ENCODE measurements at regions not wholly inside any gene's neighbourhood (a gene's known extent, or its start where the extent isn't known, plus 50 kb on each side); places are given as distances from the start of the nearest gene placed in this dataset.
"Not testable (repeated sequence)": the region's sequence is repeated elsewhere in the genome, so short reads cannot be mapped to it uniquely, and the experiment has no call there.

DNA sequence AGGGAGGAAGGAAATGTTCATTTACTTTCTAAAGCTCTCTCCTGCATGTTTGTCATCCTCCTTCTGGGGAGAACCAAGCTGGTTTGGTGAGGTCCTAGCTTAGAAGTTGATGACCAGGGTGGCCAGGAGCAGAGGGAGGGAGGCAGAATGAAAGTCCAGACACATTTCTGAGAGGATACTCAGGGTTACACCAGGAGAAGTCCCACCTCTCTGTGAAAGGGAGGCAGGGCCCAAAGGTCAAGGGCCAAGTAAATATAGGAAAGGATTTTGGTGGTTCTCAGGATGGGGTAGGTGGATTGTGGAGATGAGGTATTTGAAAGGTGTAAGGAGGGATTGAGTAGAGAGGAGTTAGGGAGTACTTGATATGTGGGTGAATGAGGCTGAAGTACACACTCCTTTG is 58.0 kb upstream of the FBXO11 start:
- no peak for DNase-seq

DNA sequence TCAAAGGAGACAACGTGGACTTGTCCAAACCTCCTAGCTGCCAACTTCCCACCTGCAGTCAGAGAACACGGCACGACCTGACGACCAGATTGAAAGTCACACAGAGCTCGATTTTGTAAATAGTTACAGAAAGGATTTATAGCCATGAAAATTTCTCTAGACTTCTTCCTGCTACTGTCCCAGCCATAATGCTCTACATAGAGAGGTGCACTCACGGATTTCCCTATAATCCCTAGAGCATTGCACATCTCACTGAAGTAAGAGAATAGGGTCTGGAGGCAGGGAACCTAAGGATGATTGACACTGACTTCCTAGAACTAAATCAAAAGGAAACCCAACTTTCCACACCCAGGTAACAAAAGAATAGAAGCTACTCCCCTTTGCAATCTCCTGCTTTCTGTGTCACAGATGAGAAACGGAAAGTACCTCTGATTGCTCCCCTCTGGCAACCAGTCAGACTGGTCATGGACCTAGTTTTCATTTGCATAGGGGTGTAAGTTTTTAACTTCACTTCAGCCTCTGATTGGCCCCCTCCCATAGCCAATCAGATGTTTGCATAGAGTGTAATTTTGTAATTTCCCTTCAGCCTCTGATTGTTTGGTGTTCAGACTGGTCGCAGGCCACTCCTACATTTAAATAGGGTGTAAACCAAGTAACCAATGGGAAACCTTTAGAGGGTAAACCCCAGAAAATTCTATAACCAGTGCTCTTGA is 58.6 kb upstream of the FBXO11 start:
- no peak for DNase-seq

DNA sequence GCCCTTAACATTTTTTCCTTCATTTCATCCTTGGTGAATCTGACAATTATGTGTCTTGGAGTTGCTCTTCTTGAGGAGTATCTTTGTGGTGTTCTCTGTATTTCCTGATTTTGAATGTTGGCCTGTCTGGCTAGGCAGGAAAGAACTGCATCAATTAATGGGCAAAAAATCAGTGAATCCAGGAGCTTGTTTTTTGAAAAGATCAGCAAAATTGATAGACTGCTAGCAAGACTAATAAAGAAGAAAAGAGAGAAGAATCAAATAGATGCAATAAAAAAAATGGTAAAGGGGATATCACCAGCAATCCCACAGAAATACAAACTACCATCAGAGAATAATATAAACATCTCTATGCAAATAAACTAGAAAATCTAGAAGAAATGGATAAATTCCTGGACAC is 70.4 kb upstream of the FBXO11 start:
- not testable (repeated sequence) for DNase-seq

DNA sequence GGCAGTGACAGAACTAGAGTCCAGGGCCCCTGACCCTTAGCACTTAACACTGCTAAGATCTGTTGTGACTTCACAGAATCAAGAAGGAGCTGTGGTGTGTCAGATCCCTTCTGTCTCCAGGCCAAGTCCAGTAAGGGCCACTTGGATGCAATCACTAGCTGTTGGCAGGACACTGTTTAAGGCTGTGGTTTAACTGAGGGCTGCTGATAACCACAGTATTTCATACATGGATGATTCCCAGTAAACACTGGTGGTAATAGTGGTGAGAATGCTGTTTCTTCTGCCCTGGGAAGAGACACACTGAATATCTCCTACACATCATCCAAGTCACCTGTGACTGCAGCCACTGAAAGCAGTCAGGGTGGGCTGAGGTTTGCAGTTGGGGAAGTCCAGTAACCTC is 77.7 kb upstream of the FBXO11 start:
- DNase-seq, result no peak

DNA sequence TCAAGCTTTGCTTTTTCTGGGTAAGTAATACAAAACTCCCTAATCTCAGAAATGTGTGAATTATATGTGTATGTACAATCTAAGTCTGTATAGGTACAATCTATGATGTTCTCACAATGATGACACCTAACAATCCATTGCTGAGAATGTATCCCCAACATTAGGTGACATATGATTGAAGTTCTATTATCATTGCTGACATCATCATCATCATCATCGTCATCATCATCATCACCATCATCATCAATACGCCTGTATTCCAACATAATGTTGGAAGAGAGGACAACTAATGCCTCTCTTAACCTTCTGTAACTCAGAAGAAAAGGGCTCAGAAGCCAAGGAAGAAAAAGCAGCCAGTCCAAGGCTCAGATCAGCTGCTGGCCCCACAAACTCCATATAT is 84.2 kb upstream of the FBXO11 start:
- no peak for DNase-seq

DNA sequence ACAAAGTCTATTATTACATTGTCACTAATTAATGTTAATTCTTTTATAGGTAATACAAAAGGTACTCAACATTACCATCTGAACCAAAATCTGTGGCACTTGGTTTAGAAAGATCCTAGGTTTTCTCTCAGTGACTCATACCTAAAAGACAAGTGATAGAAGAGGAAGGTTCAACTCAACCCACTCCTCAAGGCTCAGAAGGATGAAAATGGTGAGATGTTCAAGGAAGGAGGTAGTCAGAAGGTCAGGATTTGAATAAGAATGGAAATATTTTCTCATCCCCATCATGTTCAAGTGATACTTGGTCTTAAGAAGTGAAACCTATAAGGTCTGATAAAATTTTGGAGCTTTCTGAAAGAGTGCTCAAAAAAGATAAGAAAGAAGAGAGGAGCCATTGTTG is 86.4 kb upstream of the FBXO11 start:
- no peak for DNase-seq

DNA sequence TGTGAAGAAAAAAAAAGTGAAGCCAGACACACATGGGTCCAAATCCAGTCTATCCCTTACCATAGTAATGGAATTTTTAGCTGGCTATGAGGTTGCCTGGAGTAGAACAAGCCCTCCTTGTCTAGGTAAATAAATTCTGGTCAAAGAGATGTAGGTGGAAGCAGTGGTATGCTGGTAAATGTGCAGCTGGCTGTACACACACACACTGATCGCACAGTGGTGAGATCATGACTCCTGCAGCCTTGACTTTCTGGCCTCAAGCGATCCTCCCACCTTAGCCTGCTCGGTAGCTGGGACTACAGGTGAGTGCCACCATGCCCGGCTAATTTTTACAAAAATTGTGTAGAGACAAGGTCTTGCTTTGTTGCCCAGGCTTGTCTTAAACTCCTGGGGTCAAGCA is 90.5 kb upstream of the FBXO11 start:
- DNase-seq, result no peak

DNA sequence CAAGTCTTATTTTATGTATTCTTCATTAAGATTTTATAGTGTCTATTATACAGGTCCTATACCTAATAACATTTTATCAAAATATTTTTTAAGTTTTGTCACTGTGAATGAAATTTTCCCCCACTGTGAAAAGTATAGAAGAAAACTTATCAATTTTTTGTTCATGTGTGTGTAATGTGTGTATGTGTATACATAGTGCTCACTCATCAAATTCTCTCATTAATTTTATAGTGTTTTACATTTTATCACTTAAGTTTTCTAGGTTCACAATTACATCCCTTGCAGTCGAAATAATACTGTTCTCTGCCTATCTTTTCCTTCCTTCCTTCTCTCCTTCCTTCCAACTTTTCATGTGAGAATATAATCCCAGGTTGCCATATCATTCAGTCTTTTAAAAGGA is 93.2 kb upstream of the FBXO11 start:
- DNase-seq, result no peak

DNA sequence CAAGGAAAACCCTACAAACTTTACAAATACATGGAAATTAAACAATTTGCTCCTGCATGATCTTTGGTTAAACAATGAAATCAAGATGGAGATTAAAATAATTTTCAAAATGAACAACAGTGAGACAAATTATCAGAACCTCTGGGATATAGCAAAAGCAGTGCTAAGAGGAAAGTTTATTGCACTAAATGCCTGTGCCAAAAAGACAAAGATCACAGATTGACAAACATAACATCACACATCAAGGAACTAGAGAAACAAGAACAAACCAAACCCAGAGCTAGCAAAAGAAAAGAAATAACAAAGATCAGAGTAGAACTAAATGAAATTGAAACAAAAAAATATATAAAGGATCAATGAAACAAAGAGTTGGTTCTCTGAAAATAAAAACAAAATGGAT is 95.2 kb upstream of the FBXO11 start:
- DNase-seq, result no peak

DNA sequence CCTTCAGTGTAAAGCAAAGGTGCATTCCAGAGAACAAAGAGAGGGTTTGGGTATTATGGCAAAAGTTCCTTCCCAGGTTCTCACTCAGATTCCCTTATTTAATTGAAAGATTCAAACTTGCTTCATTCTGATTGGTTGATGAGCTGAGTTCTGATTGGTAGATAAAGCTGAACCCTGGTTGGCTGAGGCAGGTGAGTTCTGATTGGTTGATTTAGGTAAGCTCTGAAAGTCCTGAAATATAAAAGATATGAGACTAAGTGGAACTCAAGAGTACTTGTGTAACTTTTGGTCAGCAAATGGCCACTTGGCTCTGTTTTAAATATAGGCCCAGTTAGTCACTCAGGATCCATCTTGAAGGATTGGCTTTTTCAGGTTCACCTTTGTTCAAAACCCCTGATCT is 99.8 kb upstream of the FBXO11 start:
- no peak for DNase-seq

DNA sequence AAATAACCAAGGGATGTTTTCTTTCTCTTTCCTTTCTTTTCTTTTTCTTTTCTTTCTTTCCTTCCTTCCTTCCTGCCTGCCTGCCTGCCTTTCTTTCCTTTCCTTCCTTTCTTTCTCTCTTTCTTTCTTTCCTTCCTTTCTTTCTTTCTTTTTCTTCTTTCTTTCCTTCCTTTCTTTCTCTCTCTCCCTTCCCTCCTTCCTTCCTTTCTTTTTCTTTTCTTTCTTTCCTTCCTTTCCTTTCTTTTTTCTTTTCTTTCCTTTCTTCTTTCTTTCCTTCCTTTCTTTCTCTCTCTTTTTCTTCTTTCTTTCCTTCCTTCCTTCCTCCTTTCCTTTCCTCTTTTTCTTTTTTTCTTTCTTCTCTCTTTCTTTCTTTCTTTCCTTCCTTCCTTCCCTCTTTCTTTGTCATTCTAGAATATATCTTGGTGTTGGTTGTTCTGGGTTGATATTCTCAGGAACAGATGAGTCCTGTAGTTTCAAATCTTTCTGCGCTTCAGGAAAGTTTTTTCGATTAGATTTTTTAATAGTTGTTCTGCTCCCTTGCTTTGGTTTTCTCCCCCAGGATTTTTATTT is 101.5 kb upstream of the FBXO11 start:
- no peak for DNase-seq

DNA sequence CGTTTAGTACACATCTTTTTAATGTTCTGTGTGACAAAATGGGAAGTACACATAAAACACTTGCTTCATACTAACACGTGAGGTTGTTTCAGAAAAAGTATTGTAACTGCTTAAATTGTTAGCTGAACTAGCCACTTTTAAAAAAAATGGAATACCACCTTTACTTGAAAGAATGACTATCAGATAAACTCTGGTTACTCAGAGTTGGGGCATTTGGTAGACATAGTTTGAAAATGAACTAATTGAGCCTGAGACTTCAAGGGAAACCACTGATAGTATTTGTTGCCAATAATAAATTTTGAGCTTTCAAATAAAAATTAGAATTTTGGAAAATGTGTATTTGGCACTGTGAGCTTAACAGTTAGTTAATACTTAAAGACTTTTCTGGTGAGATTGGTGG is 103.0 kb upstream of the FBXO11 start:
- DNase-seq, result no peak

DNA sequence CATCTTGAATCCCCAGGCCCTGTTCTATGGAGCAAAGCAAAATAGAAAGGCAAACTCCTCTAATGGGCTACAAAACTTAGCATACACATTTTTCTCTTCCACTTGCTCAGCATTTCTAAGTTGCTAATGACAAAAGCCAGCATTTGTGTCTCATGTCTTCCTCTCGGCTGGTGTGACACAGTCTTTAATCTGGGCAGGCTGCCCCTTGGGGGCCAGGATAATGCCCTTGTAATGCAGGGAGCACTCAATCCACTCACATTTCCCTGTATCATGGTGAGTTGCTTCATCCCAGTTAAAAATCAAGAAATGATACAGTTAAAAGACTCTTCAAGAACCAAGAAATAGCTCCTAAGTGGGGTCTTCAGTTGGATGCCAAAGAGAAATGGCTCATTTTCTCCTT is 109.1 kb upstream of the FBXO11 start:
- DNase-seq, result no peak

DNA sequence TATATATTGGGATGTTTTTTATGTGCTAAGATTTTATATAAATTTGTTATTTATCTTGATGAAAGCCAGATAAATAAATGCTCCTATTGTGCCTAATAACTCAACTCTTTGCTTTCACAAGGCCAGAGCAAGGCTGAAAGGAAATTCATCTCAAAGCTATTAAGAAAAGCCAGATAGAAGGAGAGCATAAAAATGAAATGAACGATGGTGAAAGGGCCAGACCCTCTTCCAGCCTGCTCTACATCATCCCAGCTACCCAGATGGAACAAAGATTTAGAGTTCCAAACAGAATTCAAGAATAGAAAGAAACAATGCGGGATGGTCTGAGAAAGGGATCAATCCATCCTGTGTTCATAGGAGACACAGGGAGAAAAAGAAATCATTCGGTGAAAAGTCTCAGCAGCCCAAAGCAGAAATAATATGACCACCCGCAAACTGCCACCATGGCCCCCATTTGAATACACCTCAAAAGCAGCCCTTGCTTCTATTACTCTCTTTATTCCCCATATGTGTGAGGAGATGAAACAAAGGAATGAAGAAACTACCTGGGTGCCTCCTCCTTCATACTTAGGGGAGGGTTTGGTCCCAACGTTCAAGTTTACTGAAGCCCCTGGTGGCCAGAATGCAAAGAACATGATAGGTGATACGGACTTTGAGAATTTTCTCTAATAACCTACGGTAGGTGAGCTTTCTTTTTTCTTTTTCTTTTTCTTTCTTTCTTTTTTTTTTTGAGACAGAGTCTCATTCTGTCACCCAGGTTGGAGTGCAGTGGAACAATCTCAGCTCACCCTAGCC is 110.1 kb upstream of the FBXO11 start:
- DNase-seq, result no peak

DNA sequence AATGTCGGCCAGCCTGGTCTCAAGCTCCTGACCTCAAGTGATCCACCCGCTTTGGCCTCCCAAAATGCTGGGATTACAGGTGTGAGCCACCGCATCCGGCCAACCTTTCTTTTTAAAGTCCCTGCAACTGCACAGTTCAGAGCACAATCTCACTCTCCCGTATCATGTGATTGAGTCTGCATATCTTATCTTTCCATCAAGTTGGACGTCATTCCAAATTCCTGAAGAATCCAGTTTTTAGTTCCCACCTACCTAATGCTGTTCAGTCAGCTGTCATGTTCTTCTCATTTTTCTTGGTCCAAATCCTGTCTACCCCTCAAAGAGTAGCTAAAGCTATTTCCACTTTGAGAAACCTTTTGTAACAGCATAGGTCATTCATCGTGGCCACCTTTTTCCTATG is 110.8 kb upstream of the FBXO11 start:
- no peak for DNase-seq

DNA sequence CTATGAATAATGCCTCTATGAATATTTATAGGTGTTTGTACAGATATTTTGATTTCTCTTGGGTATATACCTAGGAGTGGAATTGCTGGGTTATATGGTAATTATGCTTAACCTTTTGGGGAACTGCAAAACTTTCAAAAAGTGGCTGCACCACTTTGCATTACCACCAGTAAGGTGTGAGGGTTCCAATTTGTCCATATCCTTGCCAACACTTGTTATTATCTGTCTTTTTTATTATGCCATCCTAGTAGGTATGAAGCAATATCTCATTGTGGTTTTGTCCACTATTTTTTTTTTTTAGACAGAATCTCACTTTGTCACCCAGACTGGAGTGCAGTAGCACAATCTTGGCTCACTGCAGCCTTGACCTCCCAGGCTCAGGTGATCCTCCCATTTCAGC is 112.2 kb upstream of the FBXO11 start:
- DNase-seq, result no peak

DNA sequence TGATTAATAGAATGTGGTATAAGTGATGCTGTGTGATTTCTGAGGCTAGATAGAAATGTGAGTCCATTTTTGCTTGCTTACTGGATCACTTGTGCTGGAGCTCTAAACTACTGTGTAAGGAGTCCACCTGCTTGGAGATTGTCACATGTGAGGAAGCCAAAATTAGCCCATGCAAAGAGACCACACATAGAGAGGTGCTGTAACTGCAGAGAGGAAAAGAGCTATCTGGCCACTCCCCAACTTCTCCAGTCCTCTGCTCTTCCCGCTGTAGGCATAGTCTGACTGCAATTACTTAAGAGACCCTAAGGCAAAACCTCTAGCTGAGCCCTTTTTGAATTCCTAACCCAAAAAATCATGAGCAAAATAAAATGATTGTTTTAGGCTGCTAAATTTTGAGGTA is 120.6 kb upstream of the FBXO11 start:
- no peak for DNase-seq

DNA sequence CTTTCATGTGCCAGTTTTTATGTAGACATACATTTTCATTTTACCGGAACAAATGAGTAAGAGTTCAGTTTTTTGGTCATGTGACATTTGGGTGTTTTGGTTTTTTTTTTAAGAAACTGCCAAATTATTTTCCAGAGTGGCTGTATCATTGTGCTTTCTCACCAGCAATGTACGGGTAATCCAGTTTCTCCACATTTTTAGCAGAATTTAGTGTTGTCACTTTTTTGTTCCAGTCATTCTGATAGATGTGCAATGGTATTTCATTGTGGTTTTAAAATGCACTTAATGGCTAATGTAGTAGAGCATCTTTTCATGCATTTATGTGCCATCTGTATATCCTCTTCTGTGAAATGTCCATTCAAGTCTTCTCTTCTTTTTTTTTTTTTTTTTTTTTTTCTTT is 126.5 kb upstream of the FBXO11 start:
- no peak for DNase-seq

DNA sequence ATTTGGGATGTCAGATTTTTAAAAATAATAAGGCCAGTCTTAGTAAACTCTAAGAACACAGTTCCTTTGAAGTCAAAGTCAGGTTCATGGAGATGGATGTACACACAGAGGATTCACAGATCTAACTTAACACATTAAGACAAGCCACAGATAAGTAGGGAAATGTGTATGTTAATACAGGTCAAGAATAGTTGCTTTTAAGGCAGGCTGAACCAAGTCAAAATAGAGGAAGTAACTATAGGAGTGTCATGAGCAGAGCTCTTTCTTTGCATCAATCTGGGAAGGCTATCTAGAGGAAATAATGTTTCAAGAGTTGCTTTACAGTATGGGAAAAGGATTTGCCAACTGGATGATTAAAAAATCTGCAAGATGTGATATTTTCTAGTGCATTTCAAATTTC is 128.0 kb upstream of the FBXO11 start:
- DNase-seq, result no peak

DNA sequence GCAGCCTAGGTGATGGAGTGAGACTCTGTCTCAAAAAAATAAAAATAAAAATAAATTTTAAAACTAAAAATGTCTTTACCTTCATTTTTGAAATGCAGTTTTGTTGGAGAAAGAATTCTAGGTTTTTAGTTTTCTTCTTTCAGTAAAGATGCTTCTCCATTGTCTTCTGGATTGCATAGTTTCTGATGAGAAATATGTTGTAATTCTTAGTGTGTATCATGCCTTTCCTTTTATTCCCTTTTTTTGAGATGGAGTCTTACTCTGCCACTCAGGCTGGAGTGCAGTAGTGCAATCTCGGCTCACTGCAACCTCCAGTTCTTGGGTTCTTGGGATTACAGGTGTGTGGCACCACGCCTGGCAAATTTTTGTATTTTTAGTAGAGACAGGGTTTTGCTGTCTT is 130.0 kb upstream of the FBXO11 start:
- no peak for DNase-seq

DNA sequence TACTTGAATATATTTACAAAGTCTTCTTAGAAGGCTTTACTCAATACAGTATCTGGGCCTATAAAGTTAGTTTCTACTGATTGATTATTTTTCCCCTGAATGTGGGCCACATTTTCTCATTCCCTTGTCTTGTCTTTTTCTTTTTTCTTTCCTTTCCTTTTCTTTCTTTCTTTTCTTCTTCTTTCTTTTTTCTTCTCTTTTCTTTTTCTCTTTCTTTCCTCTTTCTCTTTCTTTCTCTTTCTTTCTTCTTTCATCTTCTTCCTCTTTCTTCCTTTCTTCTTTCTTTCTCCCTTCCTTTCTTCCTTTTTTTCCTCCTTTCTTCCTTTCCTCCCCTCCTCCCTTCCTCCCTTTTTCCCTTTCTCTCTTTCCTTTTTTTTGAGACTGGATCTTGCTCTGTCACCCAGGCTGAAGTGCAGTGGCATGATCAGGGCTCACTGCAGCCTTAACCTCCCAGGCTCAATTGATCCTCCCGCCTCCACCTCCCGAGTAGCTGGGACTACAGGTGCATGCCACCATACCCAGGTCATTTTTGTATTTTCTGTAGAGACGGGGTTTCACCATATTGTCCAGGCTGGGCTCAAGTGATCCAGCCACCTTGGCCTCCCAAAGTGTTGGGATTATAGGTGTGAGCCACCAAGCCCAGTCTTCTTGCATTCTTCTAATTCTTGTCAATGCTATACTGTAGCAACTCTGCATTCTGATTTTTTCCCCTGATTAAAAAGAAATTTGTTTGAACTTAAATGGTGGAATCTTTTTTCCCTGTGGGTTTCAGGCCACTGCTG is 133.1 kb upstream of the FBXO11 start:
- DNase-seq, result no peak

DNA sequence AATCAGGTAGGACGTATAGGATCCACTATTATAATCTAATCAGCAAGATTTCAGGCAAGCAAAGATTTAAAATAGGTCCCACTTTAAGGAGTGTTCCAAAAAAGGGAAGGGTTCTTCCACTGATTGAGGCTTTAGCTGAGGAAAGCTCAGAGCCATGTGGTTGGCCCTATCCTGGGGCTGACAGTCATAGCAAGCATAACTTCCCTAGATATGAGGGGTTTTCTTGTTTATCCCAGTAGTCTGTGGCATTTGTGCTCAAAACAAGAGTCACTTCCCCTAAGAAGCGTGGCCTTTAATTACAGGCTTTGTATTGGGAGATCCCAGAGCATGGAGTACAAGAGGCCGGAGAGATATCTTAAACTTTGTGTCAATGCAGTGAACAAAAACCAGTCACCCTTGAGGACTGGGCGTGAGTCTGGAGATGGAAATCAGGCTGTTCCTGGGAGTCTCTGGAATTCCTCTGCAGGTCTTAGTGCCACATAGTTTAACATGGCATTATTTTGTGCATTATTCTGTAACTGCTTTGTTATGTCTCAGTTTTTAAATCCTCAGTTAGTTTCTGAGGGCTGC is 136.9 kb upstream of the FBXO11 start:
- no peak for DNase-seq

DNA sequence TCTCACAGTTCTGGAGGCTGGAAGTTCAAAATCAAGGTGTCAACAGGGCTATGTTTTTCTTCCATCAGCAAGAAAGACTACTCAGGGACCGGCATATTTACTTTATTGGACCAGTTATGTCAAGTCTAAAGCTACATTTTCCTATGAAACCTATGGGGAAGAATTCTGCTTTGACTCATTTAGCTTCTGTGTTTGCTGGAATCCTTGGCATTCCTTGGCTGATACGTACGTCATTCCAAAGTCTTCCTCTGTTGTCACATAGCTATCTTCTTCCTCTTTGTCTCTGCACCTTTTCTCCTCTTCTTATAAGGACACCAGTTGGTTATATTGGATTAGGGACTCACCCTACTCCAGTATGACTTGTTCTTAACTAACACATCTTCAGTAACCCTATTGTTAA is 137.4 kb upstream of the FBXO11 start:
- no peak for DNase-seq
